ENCODE measurements at regions not wholly inside any gene's neighbourhood (a gene's known extent, or its start where the extent isn't known, plus 50 kb on each side); places are given as distances from the start of the nearest gene placed in this dataset.

- DNase-seq: peak; percentile 33
Measured at GRCh38 chr7:121810831-121811672, 61.9 kb upstream of the PTPRZ1 start.

GRCh38 chr7:121807078-121807477, 65.9 kb upstream of the PTPRZ1 start:
- DNase-seq: no peak

GRCh38 chr7:121803039-121803438, 69.9 kb upstream of the PTPRZ1 start:
- peak; percentile 13 for DNase-seq

- no peak for DNase-seq
Measured at GRCh38 chr7:121800916-121801675, 71.9 kb upstream of the PTPRZ1 start.

GRCh38 chr7:121798896-121799295, 74.1 kb upstream of the PTPRZ1 start:
- peak; percentile 58 for DNase-seq

- DNase-seq: no peak
Measured at GRCh38 chr7:121798453-121798840, 74.5 kb upstream of the PTPRZ1 start.

GRCh38 chr7:121797657-121798452, 75.1 kb upstream of the PTPRZ1 start:
- peak; percentile 57 for DNase-seq

GRCh38 chr7:121796936-121797656, 75.9 kb upstream of the PTPRZ1 start:
- DNase-seq: peak; percentile 40

GRCh38 chr7:121796381-121796780, 76.6 kb upstream of the PTPRZ1 start:
- peak; percentile 43 for DNase-seq

- no peak for DNase-seq
Measured at GRCh38 chr7:121795736-121796135, 77.2 kb upstream of the PTPRZ1 start.

GRCh38 chr7:121793716-121794115, 79.2 kb upstream of the PTPRZ1 start:
- DNase-seq: no peak

GRCh38 chr7:121777672-121778071, 95.3 kb upstream of the PTPRZ1 start:
- DNase-seq: no peak

- DNase-seq: no peak
Measured at GRCh38 chr7:121774563-121774962, 98.4 kb upstream of the PTPRZ1 start.

GRCh38 chr7:121766676-121767075, 106.3 kb upstream of the PTPRZ1 start:
- DNase-seq: no peak

- DNase-seq: no peak
Measured at GRCh38 chr7:121761399-121761798, 111.6 kb upstream of the PTPRZ1 start.

GRCh38 chr7:121755818-121756552, 117.0 kb upstream of the PTPRZ1 start:
- DNase-seq: peak; percentile 88

GRCh38 chr7:121755286-121755685, 117.7 kb upstream of the PTPRZ1 start:
- no peak for DNase-seq

- DNase-seq: peak; percentile 56
Measured at GRCh38 chr7:121753944-121754343, 119.0 kb upstream of the PTPRZ1 start.

GRCh38 chr7:121752706-121753105, 120.3 kb upstream of the PTPRZ1 start:
- DNase-seq: peak; percentile 62

- DNase-seq: no peak
Measured at GRCh38 chr7:121748546-121748945, 124.4 kb upstream of the PTPRZ1 start.

GRCh38 chr7:121745856-121746255, 127.1 kb upstream of the PTPRZ1 start:
- DNase-seq: no peak

- peak; percentile 60 for DNase-seq
Measured at GRCh38 chr7:121744877-121745276, 128.1 kb upstream of the PTPRZ1 start.

All from NCI-H69 (cell line).